Endothelial cell of umbilical vein (primary cell): ENCODE measurements at regions not wholly inside any gene's neighbourhood (a gene's known extent, or its start where the extent isn't known, plus 50 kb on each side); places are given as distances from the start of the nearest gene placed in this dataset.

Experiments
- CTCF ChIP-seq, 2 donors: IDR thresholded peaks; 1 replicate in 1 of 2; 2 replicates in 1 of 2; pipeline ENCODE4 v1.5.1; 2011; ENCODE audit warnings: low read length in 2 of 2, mild to moderate bottlenecking in 2 of 2, moderate library complexity in 2 of 2, control low read depth in 1 of 2, inconsistent platforms in 1 of 2, low read depth in 1 of 2; ENCODE audit not compliant: insufficient read depth in 1 of 2; ENCODE audit errors: extremely low read depth in 1 of 2
- JUN ChIP-seq: IDR thresholded peaks from 2 replicates; pipeline ENCODE4 v1.6.1; 2011; ENCODE audit warnings: borderline replicate concordance, low read depth; ENCODE audit not compliant: insufficient read length, insufficient read depth
- POLR2A ChIP-seq: IDR thresholded peaks from 2 replicates; pipeline ENCODE4 v1.6.1; 2012; ENCODE audit warnings: low read depth, mild to moderate bottlenecking, control low read depth, low read length

GRCh38 chr18:68164909-68165308 is 550.0 kb downstream of the TMX3 start:
- TF ChIP-seq CTCF (IDR thresholded peaks at IDR 0.05; ENCODE audit: extremely low read depth in 1 of 2, insufficient read depth in 1 of 2, low read depth in 1 of 2, low read length in 2 of 2), result no peak
- TF ChIP-seq POLR2A, result no peak
- TF ChIP-seq JUN, result no peak
